ENCODE measurements at regions not wholly inside any gene's neighbourhood (a gene's known extent, or its start where the extent isn't known, plus 50 kb on each side); places are given as distances from the start of the nearest gene placed in this dataset.
"Not testable (repeated sequence)": the region's sequence is repeated elsewhere in the genome, so short reads cannot be mapped to it uniquely, and the experiment has no call there.

GRCh38 chr9:29475471-29475870 lies 1902.2 kb upstream of the C9orf72 start:
- no peak for DNase-seq

GRCh38 chr9:29511680-29512079 lies 1938.4 kb upstream of the C9orf72 start:
- no peak for DNase-seq

- no peak for DNase-seq
Measured at GRCh38 chr9:29514336-29514735, 1941.1 kb upstream of the C9orf72 start.

- no peak for DNase-seq
Measured at GRCh38 chr9:29514862-29515261, 1941.6 kb upstream of the C9orf72 start.

GRCh38 chr9:29548436-29548835 lies 1975.2 kb upstream of the C9orf72 start:
- DNase-seq, result no peak

DNA sequence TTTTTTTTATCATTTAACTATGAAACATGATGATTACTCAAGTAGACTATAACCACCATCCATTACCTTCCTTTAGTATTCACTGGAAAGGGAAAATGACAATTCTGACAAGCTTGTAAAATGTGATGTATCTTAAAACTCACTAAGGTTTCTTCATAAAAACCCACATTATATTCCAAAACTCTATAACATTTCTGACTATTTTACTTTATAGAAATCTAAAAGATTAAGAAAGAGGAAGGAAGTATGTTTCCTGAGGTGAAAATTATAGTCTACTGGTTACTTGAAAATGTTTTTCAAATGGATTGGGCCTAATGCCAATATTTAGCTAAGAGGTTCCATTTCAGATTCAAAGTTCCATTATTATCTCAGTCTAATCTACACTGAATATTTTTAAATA lies 1982.2 kb upstream of the C9orf72 start:
- DNase-seq, result peak; percentile 25

DNA sequence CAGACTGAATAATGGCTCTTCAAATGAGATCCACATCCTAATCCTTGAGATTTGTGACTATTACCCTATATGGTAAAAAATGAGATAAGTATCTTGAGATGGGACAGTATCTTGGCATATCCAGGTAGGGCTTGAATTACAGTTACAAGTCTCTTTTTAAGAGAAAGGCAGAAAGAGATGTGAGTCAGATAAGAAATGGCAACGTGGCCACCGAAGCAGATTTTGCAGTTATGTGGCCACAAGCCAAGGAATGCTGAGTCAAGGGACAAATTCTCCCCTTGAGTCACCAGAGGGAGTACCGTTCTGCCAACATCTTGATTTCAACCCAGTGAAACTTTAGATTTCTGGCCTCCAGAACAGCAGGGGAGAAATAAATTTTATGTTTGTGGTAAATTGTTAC lies 1983.0 kb upstream of the C9orf72 start:
- DNase-seq, result no peak

- DNase-seq, result no peak
Measured at GRCh38 chr9:29556746-29557145, 1983.5 kb upstream of the C9orf72 start.

- DNase-seq, result no peak
Measured at GRCh38 chr9:29564564-29564963, 1991.3 kb upstream of the C9orf72 start.

DNA sequence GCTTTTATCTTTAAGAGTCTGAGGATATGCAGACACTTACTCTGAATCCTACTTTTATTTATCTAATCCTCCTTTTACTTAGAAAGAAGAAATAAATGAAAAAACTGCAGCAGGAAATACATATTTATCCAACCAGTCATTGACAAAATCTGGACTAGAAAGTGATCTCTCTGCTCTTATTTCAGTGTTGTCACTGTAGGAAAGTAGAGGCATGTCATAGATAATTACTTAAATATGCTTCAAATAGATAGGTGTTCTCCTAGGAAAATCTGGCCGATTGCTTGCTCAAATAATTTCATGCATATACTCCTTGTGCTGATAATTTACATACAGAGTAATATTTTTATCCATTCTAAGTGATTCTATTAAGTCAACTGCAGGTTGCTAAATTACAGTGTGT lies 2001.9 kb upstream of the C9orf72 start:
- no peak for DNase-seq

DNA sequence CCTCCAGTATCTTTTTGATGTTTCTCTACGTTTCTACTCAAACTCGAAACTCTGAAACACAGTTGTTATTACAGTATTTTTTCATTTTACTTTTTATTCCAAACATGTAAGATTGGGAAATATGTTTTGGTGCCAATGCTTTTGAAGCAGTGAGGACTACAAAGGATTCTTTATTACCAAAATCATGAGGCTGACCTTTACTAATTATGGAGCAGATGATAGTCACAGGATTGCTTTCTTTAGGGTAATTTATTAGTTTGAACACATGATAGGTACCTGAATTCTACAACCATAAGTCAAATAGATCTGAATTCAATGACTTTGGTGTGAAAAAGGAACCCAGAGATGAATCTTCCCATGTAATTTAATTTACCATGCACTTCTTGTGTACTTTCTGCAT lies 2015.1 kb upstream of the C9orf72 start:
- DNase-seq, result no peak

GRCh38 chr9:29609282-29609681 lies 2036.0 kb upstream of the C9orf72 start:
- DNase-seq, result no peak

- no peak for DNase-seq
Measured at GRCh38 chr9:29613773-29614172, 2040.5 kb upstream of the C9orf72 start.

GRCh38 chr9:29616844-29617243 lies 2043.6 kb upstream of the C9orf72 start:
- no peak for DNase-seq

GRCh38 chr9:29625292-29625731 lies 2052.0 kb upstream of the C9orf72 start:
- no peak for DNase-seq

DNA sequence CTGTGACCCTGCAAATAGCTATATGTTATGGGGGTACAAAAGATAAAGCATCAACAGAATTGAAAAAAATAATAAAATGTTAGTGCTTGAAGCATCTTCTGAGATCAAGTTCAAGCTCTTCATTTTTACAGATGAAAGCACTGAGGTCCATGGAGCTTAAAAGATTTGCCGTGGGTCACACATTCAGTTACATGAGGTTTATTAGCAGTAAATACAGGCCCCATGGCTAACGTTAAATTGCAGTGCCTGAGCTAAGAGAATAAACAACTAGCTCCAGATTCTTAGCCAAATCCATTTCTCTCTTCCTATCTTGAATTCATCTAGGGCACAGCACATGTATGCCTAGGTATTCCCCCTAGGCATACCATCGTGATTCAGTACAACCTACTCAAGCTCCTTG lies 2052.7 kb upstream of the C9orf72 start:
- no peak for DNase-seq

DNA sequence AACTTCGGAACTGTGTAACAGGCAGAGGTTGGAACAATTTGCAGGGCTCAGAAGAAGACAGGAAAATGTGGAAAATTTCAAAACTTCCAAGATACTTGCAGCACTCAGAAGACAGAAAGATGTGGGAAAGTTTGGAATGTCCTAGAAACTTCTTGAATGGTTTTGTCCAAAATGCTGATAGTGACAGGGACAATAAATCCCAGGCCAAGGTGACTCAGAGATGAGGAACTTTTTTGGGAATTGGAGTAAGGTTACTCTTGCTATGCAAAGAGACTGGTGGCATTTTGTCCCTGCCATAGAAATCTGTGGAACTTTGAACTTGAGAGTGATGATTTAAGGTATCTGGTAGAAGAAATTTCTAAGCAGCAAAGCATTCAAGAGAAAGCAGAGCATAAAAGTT lies 2055.6 kb upstream of the C9orf72 start:
- not testable (repeated sequence) for DNase-seq

GRCh38 chr9:29637471-29638237 lies 2064.4 kb upstream of the C9orf72 start:
- DNase-seq, result no peak

DNA sequence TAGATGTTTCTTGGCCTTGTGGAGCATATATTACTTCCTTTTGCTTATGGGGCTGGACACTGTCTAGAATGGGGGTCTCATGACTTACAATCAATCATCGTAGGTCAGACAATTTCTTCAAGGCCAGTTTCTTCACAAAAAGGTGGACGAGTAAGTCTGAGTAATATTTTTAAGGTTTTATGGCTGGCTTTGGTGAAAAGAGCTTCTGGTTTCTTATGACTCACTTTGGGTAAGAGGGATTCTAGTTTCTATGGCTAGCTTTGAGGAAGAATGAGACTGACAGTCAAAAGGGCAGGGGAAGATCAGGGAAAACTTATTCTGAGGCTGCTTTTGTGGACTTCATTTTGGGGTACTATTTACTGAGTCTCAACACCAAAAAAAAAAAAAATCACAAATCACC lies 2067.2 kb upstream of the C9orf72 start:
- DNase-seq, result no peak

DNA sequence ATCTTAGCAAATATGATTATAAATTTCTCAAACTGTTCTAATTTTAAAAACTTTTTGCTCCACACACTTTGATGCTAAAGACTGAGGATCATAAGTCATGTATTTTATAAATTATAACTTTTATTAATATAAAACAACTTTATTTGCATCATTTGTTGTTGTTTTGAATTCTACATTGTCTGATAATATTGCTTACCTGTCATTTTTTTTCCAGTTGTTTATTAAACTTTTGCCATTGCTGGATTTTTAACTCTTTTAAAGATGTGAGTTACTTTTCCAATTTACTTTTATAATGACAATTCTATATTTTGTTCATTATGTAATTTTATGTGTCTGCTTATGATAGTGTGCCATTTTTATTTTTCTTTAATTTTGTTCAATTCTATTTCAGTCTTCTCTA lies 2071.2 kb upstream of the C9orf72 start:
- no peak for DNase-seq

DNA sequence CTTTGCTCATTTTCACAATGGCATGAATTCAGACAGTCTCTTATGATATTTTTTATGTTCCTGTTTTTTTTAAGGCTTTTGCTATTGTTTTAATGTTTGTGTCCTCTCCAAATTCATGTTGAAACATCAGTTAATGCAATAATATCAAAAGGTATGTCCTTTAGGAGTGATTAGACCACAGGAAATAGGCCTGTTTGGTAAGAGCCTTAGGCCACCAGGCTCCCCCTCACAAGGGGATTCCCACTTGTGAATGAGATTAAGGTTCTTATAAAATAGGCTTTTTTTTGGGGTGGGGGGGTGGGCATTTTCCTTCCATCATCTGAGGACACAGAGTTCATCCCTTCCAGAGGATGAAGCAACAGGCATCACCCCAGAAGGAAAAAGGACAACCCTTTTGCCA lies 2074.2 kb upstream of the C9orf72 start:
- no peak for DNase-seq

- no peak for DNase-seq
Measured at GRCh38 chr9:29648132-29648531, 2074.9 kb upstream of the C9orf72 start.

- no peak for DNase-seq
Measured at GRCh38 chr9:29648601-29649000, 2075.3 kb upstream of the C9orf72 start.

DNA sequence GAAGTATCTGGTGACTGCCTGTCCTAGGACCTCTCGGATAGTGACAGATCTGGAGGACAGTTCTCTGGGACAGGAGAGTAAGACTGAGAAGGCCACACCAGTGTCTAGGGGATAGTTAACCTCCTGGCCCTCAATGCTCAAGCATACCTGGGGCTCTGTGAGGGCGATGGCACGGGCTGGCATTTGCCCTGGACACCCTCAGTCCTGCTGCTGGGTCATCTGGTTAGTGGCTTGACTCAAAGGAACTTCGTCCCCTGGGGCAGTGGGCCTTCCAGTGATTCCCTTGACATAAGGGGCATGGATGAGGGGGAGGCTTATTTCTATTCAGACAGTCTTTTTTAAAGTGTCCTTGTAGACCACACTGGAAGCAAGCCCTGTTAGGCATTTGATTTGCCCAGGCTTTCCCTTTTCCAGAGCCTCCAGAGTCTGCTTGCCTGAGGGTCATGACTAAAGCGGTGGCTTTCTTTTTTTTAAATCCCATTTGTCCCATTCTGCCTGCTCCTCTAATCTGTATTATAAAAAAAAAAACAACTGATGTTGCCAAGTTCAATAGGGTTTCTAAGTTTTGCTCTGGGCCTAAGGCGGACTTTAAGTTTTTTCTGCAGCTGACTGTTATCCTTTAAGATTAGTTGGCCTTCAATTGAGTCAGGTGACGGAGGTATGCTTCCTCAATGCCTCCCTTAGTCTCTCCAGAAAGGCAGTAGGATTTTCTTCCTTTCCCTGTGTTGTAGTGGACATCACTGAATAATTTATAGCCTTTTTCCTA lies 2083.5 kb upstream of the C9orf72 start:
- no peak for DNase-seq

DNA sequence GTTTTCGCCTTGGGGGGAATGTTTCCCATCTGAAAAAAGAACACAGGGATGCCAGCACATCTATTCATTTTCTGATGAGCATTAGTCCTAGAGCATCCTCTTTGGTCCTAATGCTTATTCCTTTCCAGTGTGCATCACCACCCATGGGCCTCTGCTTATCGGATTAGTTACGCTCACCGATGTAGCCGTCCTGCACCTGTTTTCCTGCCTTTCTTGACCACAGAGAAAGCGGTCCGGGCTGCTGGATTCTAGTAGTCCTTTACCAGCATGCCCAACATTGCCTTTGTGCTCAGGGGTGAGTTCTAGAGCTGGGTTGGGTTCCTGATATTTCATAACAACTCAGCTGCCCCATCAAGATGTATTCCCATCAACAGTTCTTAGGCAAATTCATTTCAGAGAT lies 2084.5 kb upstream of the C9orf72 start:
- no peak for DNase-seq
